HEK293T (cell line): ENCODE measurements at regions not wholly inside any gene's neighbourhood (a gene's known extent, or its start where the extent isn't known, plus 50 kb on each side); places are given as distances from the start of the nearest gene placed in this dataset.

ENCODE experiments used
- CTCF ChIA-PET: fragments of 350-600 bp; formaldehyde crosslinking; extraction: SDS; loops from one replicate; lab custom pipeline; 2021; ENCODE audit warnings: antibody characterized with exemption, inconsistent platforms; lab: Yijun Ruan, JAX
- POLR2A ChIA-PET: fragments of 350-600 bp; formaldehyde crosslinking; extraction: SDS; loops from one replicate; lab custom pipeline; 2020; ENCODE audit warnings: antibody characterized with exemption, inconsistent platforms; lab: Yijun Ruan, JAX
- DNase-seq: peaks from one replicate; pipeline ENCODE4 v3.0.0; 2012; ENCODE audit warnings: mixed read lengths; ENCODE audit errors: extremely low spot score
- ARNT ChIP-seq: fragments of 450-650 bp; IDR thresholded peaks from 2 replicates; pipeline ENCODE4 v1.6.1; 2017; ENCODE audit warnings: mild to moderate bottlenecking
- BHLHE40 ChIP-seq: fragments of 450-650 bp; IDR thresholded peaks from 2 replicates; pipeline ENCODE4 v1.6.1; 2016; ENCODE audit warnings: mild to moderate bottlenecking, moderate library complexity, borderline replicate concordance
- CTBP1 ChIP-seq: fragments of 450-650 bp; IDR thresholded peaks from 2 replicates; pipeline ENCODE4 v1.6.1; 2016; ENCODE audit warnings: borderline replicate concordance
- ELF4 ChIP-seq: fragments of 450-650 bp; IDR thresholded peaks from 2 replicates; pipeline ENCODE4 v1.6.1; 2017; ENCODE audit warnings: antibody characterized with exemption
- FOXA1 ChIP-seq: fragments of 450-650 bp; IDR thresholded peaks from 2 replicates; pipeline ENCODE4 v1.6.1; 2016; ENCODE audit warnings: mild to moderate bottlenecking
- FOXK2 ChIP-seq: fragments of 450-650 bp; IDR thresholded peaks from 2 replicates; pipeline ENCODE4 v1.6.1; 2016; ENCODE audit warnings: mild to moderate bottlenecking
- FOXM1 ChIP-seq: fragments of 450-650 bp; IDR thresholded peaks from 2 replicates; pipeline ENCODE4 v1.6.1; 2017; ENCODE audit warnings: mild to moderate bottlenecking, borderline replicate concordance
- HDGF ChIP-seq: fragments of 450-650 bp; IDR thresholded peaks from 2 replicates; pipeline ENCODE4 v1.6.1; 2017; ENCODE audit warnings: antibody characterized with exemption, borderline replicate concordance
- L3MBTL2 ChIP-seq: fragments of 450-650 bp; conservative IDR thresholded peaks from 2 replicates; pipeline ENCODE4 v1.6.1; 2016; ENCODE audit warnings: mild to moderate bottlenecking
- LEF1 ChIP-seq: fragments of 450-650 bp; IDR thresholded peaks from 2 replicates; pipeline ENCODE4 v1.6.1; 2017; ENCODE audit warnings: mild to moderate bottlenecking, borderline replicate concordance
- NFRKB ChIP-seq: fragments of 450-650 bp; IDR thresholded peaks from 2 replicates; pipeline ENCODE4 v1.6.1; 2016; ENCODE audit warnings: mild to moderate bottlenecking, moderate library complexity
- PKNOX1 ChIP-seq: fragments of 450-650 bp; IDR thresholded peaks from 2 replicates; pipeline ENCODE4 v1.6.1; 2016
- SP1 ChIP-seq: fragments of 450-650 bp; IDR thresholded peaks from 2 replicates; pipeline ENCODE4 v1.6.1; 2017
- SUZ12 ChIP-seq: fragments of 450-650 bp; IDR thresholded peaks from 2 replicates; pipeline ENCODE4 v1.6.1; 2016; ENCODE audit warnings: mild to moderate bottlenecking
- TARDBP ChIP-seq: fragments of 450-650 bp; IDR thresholded peaks from 2 replicates; pipeline ENCODE4 v1.6.1; 2016
- ZNF384 ChIP-seq: fragments of 450-650 bp; IDR thresholded peaks from 2 replicates; pipeline ENCODE4 v1.6.1; 2016

GRCh38 chr7:436367-437128, 83.1 kb downstream of the PDGFA start:
- TF ChIP-seq SUZ12: no peak
- TF ChIP-seq HDGF: no peak
- no peak for TF ChIP-seq FOXK2
- no peak for TF ChIP-seq ELF4
- TF ChIP-seq L3MBTL2: no peak
- TF ChIP-seq SP1: no peak
- no peak for TF ChIP-seq FOXM1
- TF ChIP-seq CTBP1: no peak
- no peak for TF ChIP-seq ARNT
- no peak for TF ChIP-seq LEF1
- no peak for TF ChIP-seq ZNF384
- no peak for TF ChIP-seq FOXA1
- DNase-seq: no peak
- ChIA-PET POLR2A (no interaction called here), CTCF (no interaction called here)

GRCh38 chr7:437329-438251, 82.1 kb downstream of the PDGFA start:
- ChIA-PET CTCF (no interaction called here), POLR2A (no interaction called here)
- DNase-seq: no peak
- TF ChIP-seq FOXA1 (no peak), SUZ12 (no peak), HDGF (no peak), TARDBP (no peak), LEF1 (no peak), CTBP1 (no peak), ELF4 (no peak), PKNOX1 (no peak), FOXK2 (no peak), SP1 (no peak), NFRKB (no peak), FOXM1 (no peak), L3MBTL2 (no peak), ZNF384 (no peak), ARNT (no peak), BHLHE40 (no peak)

- ChIA-PET CTCF (no interaction called here), POLR2A (no interaction called here)
- no peak for DNase-seq
- TF ChIP-seq TARDBP (no peak), SUZ12 (no peak), ZNF384 (no peak), FOXM1 (no peak)
Observed at GRCh38 chr7:438361-438760, 81.3 kb downstream of the PDGFA start.

- ChIA-PET CTCF (no interaction called here), POLR2A (no interaction called here)
- DNase-seq: no peak
- no peak for TF ChIP-seq FOXM1
Observed at GRCh38 chr7:438916-439315, 80.7 kb downstream of the PDGFA start.

GRCh38 chr7:440059-440749, 79.4 kb downstream of the PDGFA start:
- TF ChIP-seq PKNOX1 (no peak), ZNF384 (no peak), ARNT (no peak), ELF4 (no peak), BHLHE40 (no peak), SP1 (no peak)
- no peak for DNase-seq
- ChIA-PET CTCF (no interaction called here), POLR2A (no interaction called here)

GRCh38 chr7:441684-442421, 77.8 kb downstream of the PDGFA start:
- ChIA-PET POLR2A (no interaction called here), CTCF (no interaction called here)
- DNase-seq: no peak
- no peak for TF ChIP-seq L3MBTL2
- TF ChIP-seq NFRKB: no peak
- TF ChIP-seq FOXA1: no peak
